ENCODE measurements at regions not wholly inside any gene's neighbourhood (a gene's known extent, or its start where the extent isn't known, plus 50 kb on each side); places are given as distances from the start of the nearest gene placed in this dataset.

DNA sequence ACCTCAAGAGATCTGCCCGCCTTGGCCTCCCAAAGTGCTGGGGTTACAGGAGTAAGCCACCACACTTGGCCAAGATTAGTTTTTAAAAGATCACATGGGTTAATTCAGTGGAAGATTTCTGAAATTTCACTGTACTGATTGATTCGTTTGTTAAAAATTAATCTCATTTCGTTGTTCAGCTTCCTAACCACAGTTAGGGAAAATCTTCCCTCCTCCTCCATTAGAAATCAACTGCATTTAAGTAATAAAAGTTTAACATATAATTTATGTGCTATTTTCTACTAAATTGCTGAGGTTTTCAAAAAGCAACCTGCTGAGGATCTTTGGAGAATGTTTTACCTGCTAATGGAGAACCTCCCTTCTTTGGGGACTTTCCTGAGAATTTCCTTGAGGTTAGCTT is 522.4 kb downstream of the GATA3 start:
- no peak for DNase-seq

DNA sequence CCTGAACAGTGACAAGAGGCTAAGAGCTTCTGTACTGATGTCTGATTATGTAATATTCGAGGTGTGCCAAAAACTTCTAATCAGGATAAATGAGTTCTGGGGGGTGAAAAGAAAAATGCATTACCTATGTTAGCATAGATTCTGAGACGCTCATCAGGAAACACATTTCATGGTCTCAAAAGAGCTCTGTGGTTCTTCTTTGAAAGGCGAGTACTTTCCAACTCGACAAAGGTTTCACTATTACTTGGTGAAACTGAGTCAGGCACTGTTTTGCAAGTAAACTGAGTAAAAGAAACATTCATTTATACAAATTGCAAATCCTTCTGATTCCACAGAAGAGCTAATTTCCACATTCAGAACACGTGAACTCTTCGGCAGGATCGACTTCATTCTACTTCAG is 523.2 kb downstream of the GATA3 start:
- DNase-seq: no peak

DNA sequence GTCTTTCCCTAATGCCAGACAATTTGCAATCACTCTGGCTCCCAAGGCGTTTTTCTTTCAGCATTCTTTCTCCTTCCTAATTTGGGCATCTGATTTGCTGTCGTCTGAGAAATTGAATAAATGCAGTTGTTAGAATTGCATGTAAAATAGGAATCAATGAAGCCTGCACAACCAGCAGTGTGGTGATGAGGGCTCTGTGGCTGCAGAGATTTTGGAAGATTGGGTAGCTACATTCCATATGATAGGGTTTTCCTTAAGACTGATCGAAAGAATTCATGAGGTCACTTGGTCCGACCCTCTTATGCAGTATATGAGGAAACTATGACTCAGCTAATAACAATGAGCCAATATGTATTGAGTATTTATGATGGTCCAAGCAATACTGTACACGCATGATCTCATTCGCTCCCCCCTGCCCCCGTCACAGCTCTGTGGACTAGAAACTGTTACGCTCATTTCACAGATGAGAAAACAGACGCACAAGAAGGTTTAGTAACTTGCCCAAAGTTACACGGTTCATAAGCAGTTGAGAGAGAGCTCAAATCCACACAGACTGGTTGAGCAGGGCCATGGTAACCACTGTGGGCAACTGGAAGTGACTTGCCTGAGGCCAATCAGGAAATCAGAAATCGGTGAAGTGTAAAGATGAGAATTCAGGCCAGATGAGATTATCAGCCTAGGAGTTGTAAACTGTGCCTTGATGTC is 527.2 kb downstream of the GATA3 start:
- DNase-seq: no peak

DNA sequence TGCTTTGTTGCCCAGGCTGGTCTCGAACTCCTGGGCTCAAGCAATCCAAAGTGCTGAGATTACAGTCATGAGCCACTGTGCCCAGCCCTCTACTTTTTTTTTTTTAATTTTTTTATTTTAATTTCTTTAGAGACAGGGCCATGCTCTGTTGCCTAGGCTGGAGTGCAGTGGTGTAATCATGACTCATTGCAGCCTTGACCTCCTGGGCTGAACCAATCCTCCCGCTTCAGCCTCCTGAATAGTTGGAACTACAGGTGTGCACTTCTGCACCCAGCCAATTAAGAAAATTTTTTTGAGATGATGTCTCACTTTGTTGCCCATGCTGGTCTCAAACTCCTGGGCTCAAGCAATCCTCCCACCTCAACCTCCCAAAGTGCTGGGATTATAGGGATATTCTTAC is 528.6 kb downstream of the GATA3 start:
- DNase-seq: no peak

DNA sequence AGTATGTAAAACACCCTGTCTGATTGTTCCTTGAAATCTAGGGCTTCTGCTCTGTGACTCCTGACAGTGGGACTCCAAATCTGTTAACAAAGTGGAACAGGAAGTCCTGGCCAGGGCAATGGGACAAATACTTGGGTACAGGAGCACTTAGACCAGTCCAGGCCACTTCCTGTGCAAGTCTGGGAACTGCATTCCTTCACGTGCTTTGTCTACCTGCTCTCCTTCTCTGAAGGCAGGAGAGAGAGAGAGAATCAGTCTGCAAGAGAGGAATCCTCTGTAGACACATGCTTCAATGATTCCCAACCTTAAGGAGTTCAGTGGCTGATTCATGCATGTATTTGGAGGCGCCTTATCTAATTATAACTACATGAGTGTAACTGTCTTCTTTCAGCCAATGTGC is 530.2 kb downstream of the GATA3 start:
- DNase-seq: no peak

- DNase-seq: no peak
These were observed 532.0 kb downstream of the GATA3 start for GRCh38 chr10:8586504-8586903.

DNA sequence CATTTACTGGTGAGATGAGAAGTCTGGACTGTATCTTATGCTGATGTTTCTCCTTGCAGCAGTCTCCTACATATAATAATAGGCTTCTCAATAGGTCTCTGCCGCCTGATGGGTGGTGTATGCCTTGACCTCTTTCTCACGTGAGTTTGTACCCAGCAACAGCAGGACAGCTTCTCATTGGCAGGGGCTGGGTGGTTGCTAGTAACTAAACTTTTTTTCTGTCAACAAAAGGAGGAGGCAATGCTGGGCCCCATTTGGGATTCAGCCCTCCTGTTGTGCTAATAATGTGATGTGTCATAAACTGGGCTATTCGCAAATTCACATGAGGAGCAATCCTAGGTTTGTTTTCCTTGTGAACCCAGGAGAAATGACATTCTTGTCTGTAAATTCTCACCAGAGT is 533.6 kb downstream of the GATA3 start:
- no peak for DNase-seq

DNA sequence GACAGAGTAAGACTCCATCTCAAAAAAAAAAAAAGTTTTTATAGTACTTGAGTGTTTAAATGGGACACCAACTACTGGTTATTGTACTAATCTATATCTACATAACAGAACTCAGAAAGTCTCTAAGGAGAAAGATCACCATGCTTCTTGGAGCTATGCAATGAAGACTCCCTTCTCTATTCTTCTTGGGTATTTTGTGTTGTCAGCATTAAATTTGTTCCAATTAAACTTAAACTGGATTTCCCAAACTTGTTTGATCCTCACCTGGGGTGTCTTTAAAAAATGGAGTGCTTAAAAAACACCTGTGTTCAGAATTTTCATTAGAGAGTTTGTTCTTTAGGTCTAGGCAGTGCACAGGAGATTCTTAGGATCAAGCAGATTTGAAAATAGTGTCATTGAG is 536.0 kb downstream of the GATA3 start:
- DNase-seq: no peak

DNA sequence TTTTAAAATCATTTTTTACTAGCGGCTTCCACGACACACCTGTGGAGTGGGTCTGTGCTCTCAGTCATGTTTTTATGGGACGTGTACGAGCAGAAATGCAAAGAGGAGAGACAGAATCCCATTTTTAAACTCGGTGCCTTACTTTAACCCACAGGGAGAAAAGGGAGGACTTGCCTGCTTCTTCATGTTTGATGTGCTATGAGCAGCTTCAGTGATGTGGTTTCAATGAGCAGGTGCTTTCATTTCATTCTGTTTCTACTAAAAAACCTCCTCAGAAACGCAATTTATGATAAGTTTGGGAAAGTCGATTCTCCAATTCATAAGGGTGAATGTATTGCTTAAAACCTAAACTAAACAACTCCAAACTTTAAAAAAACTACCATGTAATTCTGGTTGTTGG is 537.2 kb downstream of the GATA3 start:
- no peak for DNase-seq

- DNase-seq: no peak
These were observed 539.7 kb downstream of the GATA3 start for GRCh38 chr10:8594176-8594575.

GRCh38 chr10:8594711-8595110 is 540.2 kb downstream of the GATA3 start:
- no peak for DNase-seq

- no peak for DNase-seq
These were observed 540.7 kb downstream of the GATA3 start for GRCh38 chr10:8595140-8595539.

GRCh38 chr10:8596929-8597472 is 542.5 kb downstream of the GATA3 start:
- no peak for DNase-seq

- DNase-seq: no peak
These were observed 545.7 kb downstream of the GATA3 start for GRCh38 chr10:8600192-8600591.

DNA sequence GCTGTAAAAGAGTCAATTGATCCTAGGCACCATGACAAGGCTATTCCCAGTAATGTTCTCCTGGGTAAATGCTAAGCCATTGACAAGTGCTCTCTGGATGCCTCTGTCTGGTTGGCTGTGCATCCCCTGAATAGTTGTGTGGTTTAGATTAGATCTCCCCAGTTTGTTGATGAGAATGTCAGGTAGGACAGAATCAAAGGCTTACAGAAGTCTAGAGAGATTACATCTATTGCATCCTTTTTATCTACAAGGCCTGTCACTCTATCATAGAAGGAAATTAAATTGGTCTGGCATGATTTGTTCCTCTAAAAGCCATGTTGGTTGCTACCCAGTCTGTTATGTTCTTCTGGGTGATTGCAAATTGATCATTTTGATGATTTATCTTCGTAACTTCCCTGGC is 548.3 kb downstream of the GATA3 start:
- DNase-seq: no peak

DNA sequence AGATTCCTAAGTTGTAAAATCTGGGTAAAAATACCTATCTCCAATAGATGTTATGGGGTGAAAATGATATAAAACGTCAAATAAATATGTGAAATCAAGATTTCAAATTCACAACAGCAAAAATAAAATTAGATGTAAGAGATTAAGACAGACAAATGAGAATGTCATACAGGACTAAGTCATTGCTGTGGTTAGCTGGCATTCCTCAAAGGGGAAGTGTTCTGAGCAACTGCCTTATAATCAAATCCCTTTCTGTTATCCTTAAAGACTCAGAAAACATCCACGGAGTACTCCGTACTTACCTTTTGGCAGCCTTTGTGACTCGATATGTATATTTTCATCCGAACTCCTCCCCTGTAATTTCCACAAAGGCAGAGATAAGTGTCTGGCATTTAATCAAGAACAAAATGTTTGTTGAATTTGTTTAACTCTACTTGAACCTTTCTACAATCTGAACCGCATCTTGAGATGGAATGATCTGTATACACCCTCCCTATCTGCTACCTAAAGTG is 559.6 kb downstream of the GATA3 start:
- DNase-seq: no peak

- no peak for DNase-seq
These were observed 560.6 kb downstream of the GATA3 start for GRCh38 chr10:8615118-8615517.

DNA sequence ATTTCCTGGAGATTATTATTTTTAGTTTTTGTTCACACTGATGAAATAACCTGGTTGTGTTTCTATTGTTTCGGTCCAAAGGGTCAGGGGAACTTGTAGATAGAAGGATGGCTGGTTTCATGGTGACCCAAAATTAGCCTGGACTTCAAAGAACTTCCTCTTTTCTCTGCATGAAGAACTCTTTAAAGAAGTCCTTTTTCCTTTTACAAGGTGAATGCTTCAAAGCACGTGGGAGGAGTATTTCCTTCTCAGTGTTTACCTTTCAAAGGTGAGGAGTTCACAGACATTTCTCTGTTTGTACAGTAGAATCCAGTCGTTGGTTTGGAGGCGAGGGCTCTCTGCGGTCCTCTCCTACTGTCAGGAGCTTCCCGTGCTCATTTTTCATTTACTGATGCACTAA is 561.7 kb downstream of the GATA3 start:
- DNase-seq: no peak

DNA sequence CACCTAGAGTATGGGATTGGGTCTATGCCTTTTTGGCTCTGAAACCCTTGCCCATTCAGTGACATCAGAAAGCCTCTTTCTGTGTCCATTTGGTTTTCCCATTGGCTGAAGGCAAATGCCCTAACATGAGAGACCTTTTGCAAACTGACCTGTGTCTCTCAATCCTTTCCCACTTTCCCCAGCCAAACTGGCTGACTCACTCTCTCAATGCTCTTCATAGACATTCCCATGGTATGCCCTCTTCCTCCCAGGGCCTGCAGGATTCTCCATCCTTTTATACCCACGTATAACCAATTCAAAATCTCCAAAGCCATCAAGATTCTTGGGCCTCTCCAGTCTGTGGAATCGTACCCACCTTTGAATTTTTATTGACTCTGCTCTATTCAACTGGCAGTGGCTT is 563.3 kb downstream of the GATA3 start:
- no peak for DNase-seq

- no peak for DNase-seq
These were observed 564.3 kb downstream of the GATA3 start for GRCh38 chr10:8618834-8619233.

GRCh38 chr10:8628351-8628750 is 573.9 kb downstream of the GATA3 start:
- DNase-seq: no peak

GRCh38 chr10:8633909-8634308 is 579.4 kb downstream of the GATA3 start:
- DNase-seq: no peak

GRCh38 chr10:8636371-8636770 is 581.9 kb downstream of the GATA3 start:
- DNase-seq: no peak

- DNase-seq: no peak
These were observed 583.2 kb downstream of the GATA3 start for GRCh38 chr10:8637640-8638039.

DNA sequence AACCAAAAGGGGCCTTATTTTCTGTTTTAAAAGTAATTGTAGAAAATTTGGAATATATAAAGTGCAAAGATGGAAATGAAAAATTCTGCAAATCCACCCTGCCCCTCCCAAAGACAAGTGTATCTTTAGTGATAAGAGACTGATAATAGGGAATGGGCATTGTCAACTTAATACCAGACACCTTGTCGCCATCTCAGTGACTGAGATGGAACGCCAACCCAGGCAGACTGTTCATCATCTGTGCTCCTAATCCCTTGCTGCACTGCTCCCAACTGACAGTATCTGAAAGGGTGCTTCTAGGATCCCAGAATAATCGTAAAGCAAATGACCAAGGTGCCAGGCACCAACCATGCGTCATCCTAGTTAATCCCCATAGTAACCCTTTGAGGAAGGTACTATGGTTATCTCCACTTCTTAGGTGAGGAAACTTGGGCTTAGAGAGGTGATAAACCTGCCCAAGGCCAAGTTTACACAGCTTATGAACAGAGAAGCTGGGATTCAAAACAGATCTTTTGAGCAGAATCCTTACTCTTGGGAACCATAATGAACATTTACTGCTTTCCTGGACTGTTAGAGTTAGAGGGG is 583.7 kb downstream of the GATA3 start:
- no peak for DNase-seq

All from CD4-positive, alpha-beta T cell treated with Interferon alpha-2 for 1 hour (primary cell).